Bronchial epithelial cell (primary cell): ENCODE measurements at regions not wholly inside any gene's neighbourhood (a gene's known extent, or its start where the extent isn't known, plus 50 kb on each side); places are given as distances from the start of the nearest gene placed in this dataset.
A peak's percentile ranks its signal among the peaks of the same experiment; 100 is the strongest.

Experiments
- DNase-seq: peaks from one replicate; pipeline ENCODE4 v3.0.0-alpha.2; 2010; ENCODE audit warnings: low read depth
- FAIRE-seq: peaks from 2 replicates; lab custom pipeline; 2011; peaks lifted over from hg19 to GRCh38; lab: Jason Lieb, UNC
- H3K27me3 ChIP-seq: 2 replicates; pipeline ENCODE4 v1.5.1; 2011; ENCODE audit warnings: low read length; ENCODE audit not compliant: control insufficient read depth, insufficient read depth
- H3K36me3 ChIP-seq: 2 replicates; pipeline ENCODE4 v1.5.1; 2011; ENCODE audit warnings: low read length; ENCODE audit not compliant: control insufficient read depth, insufficient read depth
- H3K4me3 ChIP-seq: 2 replicates; pipeline ENCODE4 v1.5.1; 2011; ENCODE audit warnings: mild to moderate bottlenecking, low read depth, low read length, control low read depth
- CTCF ChIP-seq: IDR thresholded peaks from 2 replicates; pipeline ENCODE4 v1.5.1; 2011; ENCODE audit warnings: mild to moderate bottlenecking, moderate library complexity, low read length, control low read depth, inconsistent platforms; ENCODE audit not compliant: insufficient read depth, severe bottlenecking

GRCh38 chr2:168300460-168300859 is 53.1 kb upstream of the STK39 start:
- H3K4me3 ChIP-seq = no peak overlapping the region
- no peaks in the 10 kb centered on the region for H3K27me3 ChIP-seq
- DNase-seq (peak; percentile 8), FAIRE-seq (no peak)
- no peak for TF ChIP-seq CTCF
- no peaks in the 10 kb centered on the region for H3K36me3 ChIP-seq

GRCh38 chr2:168304024-168304681 is 56.8 kb upstream of the STK39 start:
- DNase-seq (no peak), FAIRE-seq (no peak)
- no peaks in the 10 kb centered on the region for H3K27me3 ChIP-seq
- no peak overlapping the region for H3K4me3 ChIP-seq
- no peaks in the 10 kb centered on the region for H3K36me3 ChIP-seq
- TF ChIP-seq CTCF = no peak

- no peak for FAIRE-seq
- H3K4me3 ChIP-seq = no peak overlapping the region
- H3K36me3 ChIP-seq = no peaks in the 10 kb centered on the region
- TF ChIP-seq CTCF = no peak
- DNase-seq = no peak
- H3K27me3 ChIP-seq = no peaks in the 10 kb centered on the region
Observed at GRCh38 chr2:168307379-168307778, 60.0 kb upstream of the STK39 start.

GRCh38 chr2:168310580-168310979 is 63.2 kb upstream of the STK39 start:
- H3K4me3 ChIP-seq = no peak overlapping the region
- TF ChIP-seq CTCF = no peak
- peak; percentile 59 for DNase-seq
- H3K36me3 ChIP-seq = no peaks in the 10 kb centered on the region
- no peak for FAIRE-seq
- H3K27me3 ChIP-seq = no peaks in the 10 kb centered on the region

- H3K36me3 ChIP-seq = no peaks in the 10 kb centered on the region
- H3K27me3 ChIP-seq = no peaks in the 10 kb centered on the region
- DNase-seq (no peak), FAIRE-seq (no peak)
- H3K4me3 ChIP-seq = no peak overlapping the region
- no peak for TF ChIP-seq CTCF
Observed at GRCh38 chr2:168311261-168311910, 64.0 kb upstream of the STK39 start.
